Activated CD4-positive, alpha-beta T cell treated with anti-CD3 and anti-CD28 coated beads, Interleukin-10, Interleukin-2, amounts not matched to agents 100 ng/mL and 50 ng/mL, durations not matched to agents 16 hours and 8 hours (primary cell): ENCODE measurements at regions not wholly inside any gene's neighbourhood (a gene's known extent, or its start where the extent isn't known, plus 50 kb on each side); places are given as distances from the start of the nearest gene placed in this dataset.

Experiments
- DNase-seq: peaks from one replicate; pipeline ENCODE4 v3.0.0-alpha.2; 2020

DNA sequence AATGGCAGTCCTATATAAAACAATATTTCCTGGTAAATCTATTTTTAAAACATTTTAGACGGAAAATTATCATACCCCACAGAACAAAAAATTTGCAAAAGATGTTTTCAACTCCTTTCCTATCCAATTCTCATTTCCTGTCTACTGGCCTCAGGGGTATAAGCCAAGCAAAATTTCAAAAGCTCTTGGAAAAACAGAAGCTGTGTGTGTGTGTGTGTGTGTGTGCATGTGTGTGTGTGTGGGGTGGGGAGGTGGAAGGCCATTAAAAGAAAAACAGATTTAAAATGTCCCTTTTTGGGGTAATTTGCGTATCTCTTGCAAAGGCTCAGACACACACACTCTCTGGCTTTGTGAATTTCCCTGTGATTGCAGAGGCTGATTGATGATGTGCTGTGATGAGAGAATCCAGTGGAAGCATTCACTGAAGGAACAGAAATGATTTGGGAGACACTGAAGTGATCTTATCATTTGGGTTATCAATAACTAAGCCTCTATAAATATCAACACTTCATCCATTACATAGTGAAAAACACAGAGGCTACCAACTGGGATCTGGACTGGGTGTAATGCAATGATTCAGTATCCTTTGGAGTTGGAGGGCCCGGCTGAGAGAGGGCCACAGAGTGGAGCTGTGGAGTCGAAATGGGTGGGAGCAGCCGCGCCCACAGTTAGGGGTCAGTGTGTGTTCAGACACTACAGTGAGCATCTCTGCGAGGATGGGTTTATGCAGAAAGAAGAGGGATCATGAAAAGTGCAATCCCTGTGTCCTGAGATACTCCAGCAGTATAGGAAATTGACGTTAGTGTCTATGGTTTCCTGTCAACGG lies 106.8 kb upstream of the PREP start:
- DNase-seq = no peak

GRCh38 chr6:105507811-105508210 lies 104.9 kb upstream of the PREP start:
- no peak for DNase-seq

DNA sequence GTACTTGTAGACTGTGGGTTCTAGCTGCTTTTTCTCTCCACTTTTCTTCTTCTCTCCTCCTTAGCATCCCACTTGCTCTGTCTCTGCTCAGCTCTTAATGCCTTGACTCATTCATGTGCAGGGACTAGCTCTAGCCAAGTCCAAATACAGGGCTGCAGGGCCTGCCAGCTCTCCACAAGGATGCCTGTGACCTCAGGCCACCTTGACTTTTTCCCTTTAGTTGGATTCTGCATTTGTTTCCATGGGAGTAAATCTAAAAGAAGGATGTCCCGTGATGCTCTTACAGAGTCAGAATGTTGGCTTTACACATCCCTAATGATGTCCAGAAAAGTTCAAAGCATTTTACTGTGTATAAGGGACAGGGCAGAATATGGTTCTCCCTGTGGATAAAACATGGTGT lies 101.8 kb upstream of the PREP start:
- DNase-seq = no peak

- no peak for DNase-seq
Measured at GRCh38 chr6:105503641-105504040, 100.8 kb upstream of the PREP start.

DNA sequence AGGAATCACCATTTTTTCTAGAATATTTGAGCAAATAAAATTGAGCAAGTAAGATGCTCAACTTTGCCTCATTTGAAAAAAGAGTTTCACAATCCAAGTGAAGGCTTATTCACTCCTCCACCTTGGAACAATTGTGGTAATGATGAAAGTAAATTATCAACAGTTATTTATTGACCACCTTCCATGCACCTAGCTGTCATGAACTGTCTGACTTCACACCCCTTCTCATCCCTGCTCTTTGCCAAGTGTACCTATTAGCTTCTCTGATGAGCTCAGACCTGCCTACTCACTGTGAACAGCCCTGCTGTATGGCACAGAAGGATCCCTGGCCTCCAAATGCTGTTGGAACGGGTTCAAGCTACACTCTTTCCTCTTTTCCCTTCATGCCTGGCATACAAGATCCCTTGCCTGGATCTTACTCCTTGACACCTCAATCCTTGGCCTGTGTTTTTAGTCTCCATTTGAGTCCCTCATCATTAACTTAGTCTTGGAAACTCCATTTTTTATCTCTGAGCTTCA lies 99.0 kb upstream of the PREP start:
- no peak for DNase-seq

DNA sequence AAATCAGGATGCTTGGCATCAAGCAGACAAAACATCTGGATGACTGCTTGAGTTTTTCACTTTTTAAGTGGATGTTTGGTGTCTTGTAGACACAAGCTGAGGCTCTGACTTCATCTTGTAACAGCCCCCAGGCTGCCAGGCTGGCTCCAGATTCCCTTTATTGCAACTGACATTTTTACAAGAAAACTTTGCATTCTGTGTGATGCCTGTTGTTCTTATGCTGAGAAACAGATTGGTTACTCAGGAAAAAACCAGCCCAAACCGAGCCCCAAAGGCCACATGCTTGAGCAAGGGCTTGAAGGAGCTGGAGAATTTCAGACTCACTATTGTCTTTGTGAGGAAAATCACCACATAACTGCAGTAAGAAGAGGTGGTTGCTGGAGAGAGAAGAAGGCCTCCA lies 98.4 kb upstream of the PREP start:
- no peak for DNase-seq

GRCh38 chr6:105500693-105501092 lies 97.8 kb upstream of the PREP start:
- no peak for DNase-seq

DNA sequence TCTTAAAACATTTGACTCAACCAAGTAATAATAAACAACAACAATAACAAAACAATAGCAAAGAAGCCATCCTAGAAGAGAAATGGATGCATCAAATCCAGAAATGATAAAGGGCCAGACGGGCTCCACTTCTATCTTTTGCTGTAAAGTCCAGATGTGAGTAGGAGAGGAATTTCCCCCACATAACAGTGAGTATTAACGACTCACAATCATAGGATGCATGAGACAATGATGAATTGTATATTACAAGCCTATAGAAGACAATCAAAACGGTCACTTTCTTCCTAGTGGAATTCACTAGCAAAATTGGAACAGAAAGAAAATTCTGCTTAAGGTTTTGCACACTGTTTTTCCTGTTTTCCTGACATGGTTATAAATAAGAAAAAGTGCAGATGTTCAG lies 97.0 kb upstream of the PREP start:
- no peak for DNase-seq

DNA sequence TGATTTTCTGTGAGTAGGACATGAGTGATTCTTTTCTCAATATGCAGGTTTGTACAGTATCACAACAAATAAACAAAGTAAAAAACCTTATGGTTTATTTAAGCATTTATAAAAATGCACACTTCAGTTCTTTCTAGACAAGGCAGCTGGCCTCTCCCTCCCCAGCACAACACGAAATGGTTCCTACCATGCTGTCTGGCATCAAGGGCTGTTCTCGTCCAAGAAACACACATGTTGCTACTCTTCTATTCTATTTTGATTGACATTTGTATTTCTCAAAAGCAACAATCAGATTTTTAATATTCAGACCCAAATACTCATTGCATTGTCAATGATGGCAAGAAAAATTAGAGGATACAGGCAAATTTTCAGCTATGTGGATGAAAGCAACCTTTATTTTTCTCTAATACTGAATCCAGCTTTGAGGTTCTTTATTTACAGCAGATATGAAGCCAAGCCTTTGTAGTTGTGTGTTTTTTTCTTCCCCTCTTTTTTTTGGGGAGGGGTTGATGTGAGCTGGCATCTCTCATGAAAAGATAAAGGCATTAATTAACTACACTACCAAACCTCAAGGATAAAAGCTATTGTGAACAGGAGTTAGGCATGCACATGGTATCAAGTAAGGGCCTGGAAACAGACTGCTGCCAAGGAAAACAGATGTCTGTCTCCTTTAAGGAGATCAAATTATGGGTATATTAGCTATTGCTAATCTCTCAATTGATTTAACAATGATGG lies 96.4 kb upstream of the PREP start:
- DNase-seq = no peak

DNA sequence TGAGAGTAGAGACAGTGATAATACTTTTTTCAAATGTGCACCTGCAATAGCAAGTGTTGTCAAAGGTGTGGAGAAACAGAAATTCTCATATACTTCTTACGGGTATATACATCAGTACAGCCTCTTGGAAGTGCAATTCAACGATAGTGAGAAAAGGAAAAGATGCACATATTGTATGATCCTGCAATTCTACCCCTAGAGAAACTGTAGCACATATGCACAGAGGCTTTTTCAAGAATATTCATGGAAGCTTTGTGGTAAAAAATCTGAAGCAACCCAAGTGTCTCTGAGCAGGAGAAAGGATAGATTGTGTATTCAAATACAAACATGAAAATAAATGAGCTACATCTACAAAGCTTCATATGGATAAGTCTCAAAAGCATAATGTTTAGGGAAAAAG lies 94.7 kb upstream of the PREP start:
- DNase-seq = no peak

DNA sequence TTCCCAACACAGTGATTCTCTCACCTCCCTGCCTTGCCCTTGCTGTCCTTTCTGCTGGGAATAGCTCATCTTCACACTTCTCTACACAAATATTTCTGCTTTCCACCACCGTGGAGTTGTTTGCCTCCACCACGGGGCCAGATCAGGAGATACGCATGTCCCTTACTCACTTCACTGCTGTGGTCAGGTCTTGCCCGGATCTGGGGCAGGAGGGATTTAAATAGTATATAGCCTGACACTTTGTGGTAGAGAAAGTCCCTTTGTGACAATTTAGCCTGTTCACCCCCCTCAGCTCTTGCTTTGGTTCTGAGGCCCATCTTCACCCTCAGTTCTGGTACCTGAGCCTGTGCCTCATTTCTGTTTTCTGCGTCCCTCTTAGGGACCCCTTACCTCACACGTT lies 92.6 kb upstream of the PREP start:
- DNase-seq = peak; percentile 43

DNA sequence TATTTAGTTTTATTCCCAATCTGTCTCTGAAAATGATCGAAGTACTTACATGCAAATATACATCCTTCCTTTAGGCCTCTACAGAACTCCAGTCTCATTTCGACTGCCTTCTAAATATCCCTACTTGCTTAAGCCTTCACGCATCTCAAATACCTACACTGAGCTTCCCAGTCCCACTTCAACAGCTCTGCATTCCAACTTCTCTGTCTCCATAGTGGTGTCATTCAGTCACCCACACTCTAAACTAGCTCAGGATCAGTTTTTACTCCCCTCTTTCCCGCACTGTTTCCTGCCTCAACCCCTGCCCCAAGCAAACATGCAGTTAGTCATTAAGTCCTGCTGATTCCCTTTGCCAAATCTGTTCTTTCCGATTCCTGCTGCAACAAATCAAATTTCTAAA lies 91.8 kb upstream of the PREP start:
- DNase-seq = no peak

GRCh38 chr6:105493736-105494135 lies 90.9 kb upstream of the PREP start:
- no peak for DNase-seq

DNA sequence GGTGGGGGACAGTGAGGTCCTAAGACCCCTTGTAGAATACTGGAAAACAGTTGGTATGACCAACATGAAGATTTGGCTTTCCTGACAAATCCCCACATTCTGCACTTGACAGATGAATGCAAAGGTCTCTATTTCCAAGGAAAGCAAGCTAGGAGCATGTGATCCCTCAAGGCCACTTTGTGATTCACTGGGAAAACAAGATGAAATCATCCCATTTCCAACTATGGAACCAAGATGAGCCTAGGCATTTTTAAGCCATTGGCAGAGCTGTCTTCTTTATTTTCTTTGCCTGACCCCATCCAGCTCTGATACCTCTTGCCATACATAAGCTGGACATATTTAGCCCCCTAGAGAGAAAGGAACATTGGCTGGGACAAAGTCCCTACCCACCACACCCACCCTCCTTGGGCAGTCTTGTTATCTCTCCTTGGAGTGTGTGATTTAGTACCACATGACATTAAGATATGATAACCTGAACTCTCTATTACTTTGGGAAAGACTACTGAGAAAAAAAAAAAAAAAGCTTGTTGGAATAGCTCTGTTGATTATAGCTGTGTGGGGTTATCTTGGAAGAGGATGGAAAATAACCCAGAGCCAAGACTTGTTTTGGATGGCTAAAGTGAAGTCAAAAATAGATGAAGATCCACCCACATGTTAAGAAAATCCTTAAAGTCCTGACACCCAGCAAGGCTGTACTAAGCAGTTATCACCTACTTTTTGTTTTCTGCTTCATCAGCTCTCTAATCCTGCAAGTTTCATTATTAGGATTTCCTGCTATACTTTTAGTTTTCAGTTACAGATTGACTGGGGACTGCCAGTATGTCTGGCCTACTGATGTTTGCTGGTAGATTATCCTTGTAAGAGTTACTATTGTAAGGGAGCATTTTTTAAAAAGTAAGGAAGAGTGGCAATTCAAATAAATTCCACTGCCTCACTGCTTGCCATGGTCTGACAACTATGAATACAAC lies 90.1 kb upstream of the PREP start:
- DNase-seq = peak; percentile 87

DNA sequence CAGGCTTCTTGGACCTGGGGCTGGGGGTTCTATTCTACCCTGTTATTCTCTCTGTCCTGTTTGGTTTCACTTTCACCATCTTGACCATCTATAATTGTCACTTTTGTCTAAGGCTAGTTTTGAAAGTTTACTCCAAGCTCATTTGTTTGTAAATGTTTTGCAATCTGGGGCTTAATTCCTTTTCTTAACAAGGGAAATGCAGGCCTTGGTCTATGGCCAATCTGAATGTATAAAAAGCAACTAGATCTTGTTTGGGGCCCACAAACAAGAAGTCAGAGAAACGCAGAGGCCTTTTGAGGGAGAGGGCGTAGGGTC lies 86.3 kb upstream of the PREP start:
- DNase-seq = no peak

DNA sequence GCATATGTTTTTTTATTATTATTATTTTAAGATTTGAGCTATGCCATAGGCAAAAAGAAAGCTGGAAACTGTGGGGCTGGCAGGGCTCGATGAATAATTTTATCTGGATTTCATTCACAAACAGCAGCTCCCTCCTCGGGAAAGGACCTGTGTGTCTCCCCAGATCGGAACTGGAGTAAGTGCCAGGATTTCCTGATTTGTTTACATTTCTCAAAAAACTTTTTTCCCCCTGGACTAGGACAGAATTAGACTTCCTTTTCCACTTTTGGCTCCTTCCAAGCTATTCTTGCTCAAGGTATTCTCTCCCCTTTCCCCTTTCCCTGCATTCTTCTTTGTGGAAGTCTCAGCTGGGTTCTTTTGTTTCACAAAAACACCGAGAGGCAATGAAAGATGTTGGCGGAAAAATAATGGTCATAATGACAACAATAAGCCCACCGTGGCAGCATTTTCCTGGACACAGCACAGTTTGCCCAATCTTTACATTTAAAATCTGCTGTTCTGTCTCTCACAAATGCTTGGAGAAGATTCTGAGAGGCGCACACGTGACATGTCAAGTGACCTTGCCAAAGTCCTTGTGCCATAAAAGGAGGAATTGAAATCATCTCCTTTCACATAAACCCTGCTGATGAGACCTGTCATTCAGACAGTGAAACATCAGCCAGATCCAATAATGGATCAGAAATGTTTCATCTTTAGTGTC lies 85.8 kb upstream of the PREP start:
- no peak for DNase-seq

- DNase-seq = no peak
Measured at GRCh38 chr6:105487040-105487790, 84.3 kb upstream of the PREP start.

GRCh38 chr6:105485456-105485855 lies 82.6 kb upstream of the PREP start:
- no peak for DNase-seq

- peak; percentile 67 for DNase-seq
Measured at GRCh38 chr6:105484238-105485161, 81.6 kb upstream of the PREP start.

- peak; percentile 45 for DNase-seq
Measured at GRCh38 chr6:105483492-105483891, 80.6 kb upstream of the PREP start.

GRCh38 chr6:105482921-105483320 lies 80.0 kb upstream of the PREP start:
- no peak for DNase-seq
